ENCODE measurements at regions not wholly inside any gene's neighbourhood (a gene's known extent, or its start where the extent isn't known, plus 50 kb on each side); places are given as distances from the start of the nearest gene placed in this dataset.
A peak's percentile ranks its signal among the peaks of the same experiment; 100 is the strongest.

DNA sequence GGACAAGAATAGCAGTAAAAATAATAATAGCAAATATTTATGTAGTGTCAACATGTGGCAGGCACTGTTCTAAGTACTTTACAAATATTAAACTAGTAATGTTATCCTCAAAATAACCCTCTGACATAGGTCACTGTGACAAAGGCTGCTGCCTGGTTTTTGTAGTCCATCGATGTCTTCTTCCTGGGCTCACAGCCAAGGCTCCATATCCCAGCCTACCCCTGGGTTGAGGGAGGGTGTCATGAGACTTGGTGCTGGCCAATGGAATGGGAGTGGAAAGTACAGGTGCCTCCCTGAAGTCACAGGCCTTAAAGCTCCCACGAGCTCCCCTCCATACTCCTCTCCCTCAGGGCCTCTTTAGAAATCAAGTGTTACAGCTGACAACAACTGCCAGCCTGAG, 159.3 kb downstream of the CYRIA start:
- DNase-seq (ENCODE audit: low read depth): no peak

DNA sequence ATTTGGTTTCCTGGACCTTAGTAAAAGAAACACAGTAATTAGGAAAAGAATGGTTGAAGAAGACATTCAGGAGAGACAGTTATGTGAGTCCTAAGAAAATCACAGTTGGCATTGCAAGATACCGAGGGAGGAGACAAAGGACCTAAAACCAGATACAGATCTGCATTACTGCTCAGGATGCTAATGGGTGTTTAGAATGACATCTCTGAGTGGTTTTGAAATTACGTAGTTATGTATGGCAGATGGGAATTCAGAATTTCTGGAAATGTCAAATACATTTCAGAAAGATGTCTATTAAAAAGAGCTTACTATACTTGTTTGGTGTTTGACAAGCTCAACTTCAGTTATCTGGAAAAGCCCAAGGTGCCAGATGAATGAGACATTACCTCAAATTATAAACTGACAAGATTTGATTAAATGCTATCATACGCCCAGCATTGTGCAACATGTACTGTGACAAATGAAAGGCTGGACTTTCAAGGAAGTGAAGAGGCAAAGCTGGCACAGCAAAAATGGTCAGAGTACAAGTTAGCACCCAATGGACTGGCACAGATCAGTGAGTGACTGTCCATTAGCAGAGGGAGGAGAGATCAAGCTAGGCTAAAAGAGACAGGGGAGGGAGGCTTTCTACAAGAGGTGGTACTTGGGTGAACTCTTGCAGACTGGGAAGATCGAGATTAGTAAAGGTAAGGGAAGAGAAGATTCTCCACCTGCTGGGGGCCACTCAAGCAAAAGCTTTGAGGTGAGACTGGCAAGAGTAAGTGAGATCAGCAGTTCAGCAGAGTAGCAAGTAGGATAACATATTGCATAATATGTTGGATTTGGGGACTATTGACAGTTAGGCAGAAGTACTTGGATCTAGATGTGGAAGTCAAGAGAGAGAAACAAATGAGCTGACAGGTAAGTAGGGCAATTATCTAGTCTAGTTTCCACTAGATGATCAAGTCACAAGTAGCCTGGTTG, 168.9 kb downstream of the CYRIA start:
- no peak for DNase-seq (ENCODE audit: low read depth)

DNA sequence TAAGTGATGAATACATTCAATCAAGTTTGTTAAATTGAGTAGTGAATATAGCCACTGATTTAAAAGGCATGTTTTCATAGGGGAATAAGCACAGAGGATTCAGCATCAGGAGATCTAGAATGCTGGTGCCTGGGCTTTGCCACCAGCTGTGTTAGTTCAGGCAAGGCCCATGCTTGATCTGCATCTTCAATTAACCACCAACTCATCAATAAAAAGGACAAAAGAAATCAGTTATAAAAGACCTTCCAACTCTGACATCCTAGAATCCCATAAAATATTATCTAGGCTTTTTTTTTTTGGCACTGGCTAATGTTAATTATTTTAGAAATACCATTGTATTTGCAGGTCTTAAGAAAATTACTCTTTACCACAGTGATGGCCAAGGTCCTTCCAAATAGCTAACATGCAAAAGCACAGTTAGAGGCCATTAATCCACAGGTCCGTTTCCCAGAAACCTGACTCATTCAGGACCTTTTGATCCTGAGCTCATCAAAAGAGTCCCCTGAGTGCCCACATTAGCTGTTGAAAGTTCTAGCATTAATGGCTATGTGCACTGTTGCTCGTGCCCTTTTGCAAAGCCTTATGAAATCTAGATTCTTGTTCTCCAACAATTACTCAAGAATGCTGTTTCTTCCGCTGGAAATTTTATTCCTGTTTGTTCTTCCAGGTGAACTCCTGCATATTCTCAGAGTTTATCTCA, 170.0 kb downstream of the CYRIA start:
- DNase-seq (ENCODE audit: low read depth): no peak

DNA sequence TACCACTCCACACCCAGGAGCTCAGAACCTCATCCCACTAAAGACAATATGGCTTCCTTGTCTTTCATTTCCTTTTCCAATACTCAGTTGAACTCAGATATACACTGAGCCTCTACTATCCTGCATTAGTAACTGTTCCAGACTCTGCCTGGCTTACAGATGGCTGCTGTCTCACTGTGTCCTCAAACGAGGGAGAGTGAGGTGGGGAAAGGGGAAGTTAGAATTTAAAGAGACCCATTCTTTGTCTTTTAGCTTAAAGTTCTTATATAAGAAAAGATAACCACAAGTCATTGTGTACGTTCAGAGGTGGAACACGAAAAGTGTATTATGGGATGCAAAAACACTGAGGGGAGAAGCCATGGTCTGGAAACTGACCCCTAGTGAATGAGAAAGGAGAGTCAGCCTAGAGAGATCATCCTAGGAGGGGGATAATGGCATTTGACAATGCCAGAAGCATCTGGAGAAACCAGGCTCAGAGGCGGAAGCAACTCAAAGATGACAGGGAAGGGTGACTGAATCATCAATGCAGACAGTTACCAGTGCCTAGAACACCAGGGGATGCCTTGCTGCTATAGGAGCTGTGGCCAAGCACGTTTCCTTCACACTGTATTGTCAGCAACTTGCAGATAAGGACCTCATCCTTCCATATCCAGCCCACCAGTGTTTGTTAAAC, 170.7 kb downstream of the CYRIA start:
- no peak for DNase-seq (ENCODE audit: low read depth)

DNA sequence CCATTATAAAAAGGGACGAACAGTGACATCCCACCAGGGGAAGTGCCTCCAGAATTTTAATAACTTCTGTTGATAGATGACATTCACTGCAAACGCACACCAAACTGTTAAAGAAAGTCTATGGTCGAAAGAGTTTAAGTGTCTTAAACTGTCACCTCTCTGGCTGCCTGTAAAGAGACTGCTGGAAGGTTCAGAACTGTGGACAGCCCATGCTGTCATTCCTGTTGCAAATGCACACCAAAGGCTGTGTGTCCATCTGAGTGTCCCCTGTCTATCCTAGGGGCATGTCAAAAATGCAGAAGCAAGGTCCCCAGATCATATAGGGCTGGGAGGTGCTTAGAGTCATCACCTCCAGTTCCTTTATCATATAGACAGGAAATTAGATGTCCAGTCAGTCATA, 171.8 kb downstream of the CYRIA start:
- DNase-seq (ENCODE audit: low read depth): no peak

DNA sequence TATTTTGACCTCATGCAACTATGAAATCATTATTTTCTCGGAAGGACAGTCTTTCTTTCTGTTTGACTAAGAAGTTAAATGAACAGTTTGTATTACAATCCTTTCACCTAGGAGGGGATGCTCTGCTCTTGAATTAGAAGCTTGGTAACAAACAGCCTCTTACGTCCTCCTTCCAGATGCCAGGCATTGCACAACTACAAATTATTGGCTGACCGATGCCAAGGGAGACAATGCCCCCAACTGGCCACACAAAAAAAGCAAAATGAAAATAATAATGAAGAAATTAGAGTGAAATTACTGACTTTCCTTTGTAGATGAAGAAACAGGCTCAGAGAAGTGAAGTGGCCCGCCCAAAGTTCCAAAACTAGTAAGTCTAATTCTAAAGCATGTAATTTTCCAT, 177.9 kb downstream of the CYRIA start:
- DNase-seq (ENCODE audit: low read depth): no peak

DNA sequence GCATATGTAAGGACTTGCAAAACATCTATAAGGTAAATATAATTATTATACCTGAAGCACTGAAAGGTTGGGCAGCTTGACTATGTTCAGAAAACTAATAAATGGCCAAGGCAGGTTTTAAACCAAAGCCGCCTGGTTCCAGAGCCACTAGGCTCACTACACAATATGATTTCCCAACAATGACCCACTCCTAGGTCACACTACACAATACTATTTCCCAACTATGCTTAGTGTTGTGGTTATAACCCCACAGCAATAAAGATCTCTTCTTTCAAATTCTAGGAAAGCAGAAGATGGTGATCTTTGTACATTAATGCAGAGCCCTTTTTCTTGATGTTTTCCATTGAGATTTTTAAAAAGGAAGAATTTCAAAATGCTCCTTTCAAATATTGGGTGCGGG, 180.4 kb downstream of the CYRIA start:
- no peak for DNase-seq (ENCODE audit: low read depth)

DNA sequence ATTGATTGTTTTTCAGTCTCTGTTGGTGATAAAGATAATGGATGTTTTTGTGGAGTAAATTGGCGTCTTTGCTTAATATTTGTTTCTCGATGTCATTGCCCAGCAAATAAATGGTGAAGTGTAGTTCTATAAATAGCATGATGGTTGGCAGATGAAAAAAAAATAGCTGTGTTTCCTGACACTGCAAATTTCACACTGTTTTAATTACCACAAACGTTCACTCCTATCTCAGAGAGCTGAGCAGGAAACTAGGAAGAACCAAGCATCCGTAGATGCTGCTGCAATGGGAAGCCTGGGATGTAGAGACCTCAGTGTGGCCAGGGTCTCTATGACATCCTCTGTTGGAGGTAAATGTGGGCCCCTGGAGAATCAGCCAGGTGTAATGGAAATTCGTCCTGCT, 183.2 kb downstream of the CYRIA start:
- DNase-seq (ENCODE audit: low read depth): no peak

DNA sequence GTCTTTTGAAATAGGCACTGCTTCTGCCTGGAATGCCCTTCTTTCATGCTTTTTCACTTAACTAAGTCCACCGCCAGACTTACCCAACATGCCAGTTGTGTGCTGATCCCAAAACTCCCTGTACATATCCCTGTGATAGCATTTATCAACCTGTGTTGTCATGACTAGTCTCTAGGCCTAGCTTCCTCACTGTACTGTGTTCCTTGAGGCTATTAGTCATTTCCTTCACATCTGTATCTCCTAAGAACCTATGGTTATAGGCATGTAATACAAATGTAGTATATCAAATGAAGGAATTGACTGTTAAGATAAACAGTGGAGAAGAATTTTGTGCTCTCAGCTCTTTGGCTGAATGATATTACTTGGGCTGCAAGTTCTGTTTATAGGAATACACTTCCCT, 184.3 kb downstream of the CYRIA start:
- no peak for DNase-seq (ENCODE audit: low read depth)

DNA sequence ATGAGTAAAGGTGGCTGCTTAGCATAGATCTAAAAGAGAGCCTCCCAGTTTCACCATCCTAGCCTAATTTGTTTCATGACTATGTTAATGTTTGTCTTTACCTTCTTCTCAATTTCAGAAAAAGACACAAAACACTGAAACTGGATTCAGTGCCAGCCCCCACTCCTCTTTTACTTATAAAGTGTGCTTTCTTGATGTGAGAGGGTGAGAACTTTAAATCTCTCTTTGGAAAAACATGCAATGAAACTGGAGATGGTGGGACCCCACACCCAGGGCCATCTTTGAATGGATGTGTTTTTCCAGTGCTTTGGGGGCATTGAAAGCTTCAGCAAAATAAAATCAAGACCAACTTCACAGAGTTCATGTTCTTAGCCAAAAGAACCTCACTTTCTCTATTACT, 185.9 kb downstream of the CYRIA start:
- no peak for DNase-seq (ENCODE audit: low read depth)

DNA sequence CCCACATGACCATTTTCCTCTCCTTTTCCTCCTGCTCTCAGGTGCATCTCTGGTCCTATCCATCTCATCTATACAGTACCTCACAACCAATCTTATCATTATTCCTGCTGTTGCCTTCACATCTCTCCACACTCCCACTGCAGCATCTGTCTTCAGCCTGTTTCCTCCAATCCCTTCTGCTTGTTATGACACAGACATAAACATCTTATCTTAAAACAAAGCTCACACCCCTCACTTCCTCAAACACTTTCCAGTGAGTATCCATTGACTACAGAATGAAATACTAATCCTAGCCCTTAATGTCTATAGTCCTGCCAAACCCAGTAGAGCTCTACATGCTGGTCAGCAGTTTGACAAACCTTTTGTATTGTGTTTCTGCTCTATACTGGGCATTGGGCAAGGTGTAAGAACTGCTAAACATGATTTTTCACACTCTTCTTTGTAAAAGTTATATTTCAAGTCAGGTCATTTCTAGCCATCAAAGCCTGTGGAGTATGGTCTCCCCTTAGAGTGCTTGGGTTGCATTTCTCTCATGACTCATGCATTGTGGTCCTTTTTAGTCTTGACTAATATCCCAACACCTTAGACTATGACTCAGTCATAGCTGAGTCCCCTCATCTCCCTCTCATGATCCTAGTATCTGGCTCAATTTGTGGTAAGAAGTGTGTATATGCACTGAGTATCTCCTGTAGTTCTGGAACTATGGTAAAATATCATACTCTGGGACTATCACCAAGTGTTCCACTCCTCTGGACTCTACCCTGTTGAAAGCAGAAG, 187.0 kb downstream of the CYRIA start:
- DNase-seq (ENCODE audit: low read depth): peak; percentile 70

DNA sequence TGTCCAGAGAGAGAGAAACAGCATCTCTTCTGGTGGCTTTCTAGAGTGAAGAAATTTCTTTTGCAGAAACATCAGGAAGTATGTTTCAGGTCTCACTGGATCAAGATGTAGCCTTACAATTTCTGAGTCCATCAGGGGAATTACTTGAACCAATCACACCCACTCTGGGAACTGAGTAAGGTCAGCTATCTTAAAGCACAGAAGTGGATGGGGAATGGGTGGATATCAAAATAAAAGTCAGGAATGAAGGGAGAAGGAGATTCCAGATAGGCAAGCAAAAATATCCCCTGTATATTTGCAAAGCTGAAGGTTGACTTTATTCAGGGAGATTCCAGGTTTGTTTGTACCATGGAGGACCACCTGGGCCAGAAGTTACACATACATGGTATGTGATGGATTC, 188.0 kb downstream of the CYRIA start:
- DNase-seq (ENCODE audit: low read depth): no peak

DNA sequence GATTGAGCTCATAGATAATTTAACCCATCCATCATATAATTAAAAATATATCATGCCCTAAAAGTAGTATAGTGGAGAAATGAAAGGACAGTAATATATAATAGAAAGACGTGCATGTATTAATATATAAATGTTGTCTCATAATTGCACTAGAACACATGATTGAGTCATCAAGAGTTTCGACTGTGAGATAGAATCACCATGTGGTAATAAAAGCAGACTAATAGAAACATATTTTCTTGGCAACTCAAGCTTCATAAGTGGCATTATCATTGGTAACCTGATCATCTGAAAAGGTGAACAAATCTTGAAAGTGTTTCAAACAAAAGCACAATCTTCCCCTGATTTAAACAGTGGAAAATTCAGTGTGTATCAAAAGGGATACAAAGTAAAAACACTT, 188.8 kb downstream of the CYRIA start:
- DNase-seq (ENCODE audit: low read depth): no peak

DNA sequence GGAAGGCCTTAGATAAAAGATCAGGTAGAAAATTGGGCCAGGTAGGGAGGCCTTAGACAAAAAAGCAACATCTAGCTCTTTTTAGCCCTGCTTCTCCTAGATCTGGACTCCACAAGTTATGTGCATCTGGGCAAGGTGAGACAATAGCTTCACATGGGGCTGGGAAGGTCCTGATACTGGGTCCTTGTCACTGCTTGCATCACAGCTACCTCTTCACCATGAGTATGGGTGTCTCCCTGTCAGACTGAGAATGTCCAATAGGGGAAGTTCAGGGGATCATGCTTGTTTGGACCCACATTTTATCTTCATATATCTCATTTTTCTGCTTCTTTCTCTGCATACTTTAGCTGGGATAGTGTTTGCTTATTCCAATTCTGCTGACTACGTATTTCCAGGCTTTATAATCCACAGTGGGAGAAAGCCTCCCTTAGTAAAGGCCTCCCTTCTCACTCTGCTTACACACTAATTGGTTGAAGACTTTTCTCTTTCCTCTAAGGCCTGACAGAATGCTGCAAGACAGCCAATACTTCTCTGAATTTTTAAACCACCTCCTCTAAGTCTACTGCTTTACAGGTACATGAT, 189.6 kb downstream of the CYRIA start:
- no peak for DNase-seq (ENCODE audit: low read depth)

DNA sequence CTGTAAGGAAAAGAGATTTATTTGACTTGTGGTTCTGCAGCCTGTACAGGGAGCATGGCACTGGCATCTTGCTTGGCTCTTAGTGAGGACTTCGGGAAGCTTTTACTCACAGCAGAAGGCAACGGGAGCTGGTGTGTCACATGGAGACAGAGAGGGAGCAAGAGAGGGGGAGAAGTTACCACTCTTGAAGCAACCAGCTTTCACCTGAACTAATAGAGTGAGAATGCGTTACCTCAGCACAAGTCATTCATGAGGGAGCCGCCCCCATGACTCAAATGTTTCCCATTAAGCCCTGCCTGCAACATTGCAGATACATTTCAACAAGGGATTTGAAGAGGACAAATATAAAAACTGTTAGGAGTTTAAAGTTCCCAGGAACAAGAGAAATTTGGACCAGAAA, 190.0 kb downstream of the CYRIA start:
- no peak for DNase-seq (ENCODE audit: low read depth)

DNA sequence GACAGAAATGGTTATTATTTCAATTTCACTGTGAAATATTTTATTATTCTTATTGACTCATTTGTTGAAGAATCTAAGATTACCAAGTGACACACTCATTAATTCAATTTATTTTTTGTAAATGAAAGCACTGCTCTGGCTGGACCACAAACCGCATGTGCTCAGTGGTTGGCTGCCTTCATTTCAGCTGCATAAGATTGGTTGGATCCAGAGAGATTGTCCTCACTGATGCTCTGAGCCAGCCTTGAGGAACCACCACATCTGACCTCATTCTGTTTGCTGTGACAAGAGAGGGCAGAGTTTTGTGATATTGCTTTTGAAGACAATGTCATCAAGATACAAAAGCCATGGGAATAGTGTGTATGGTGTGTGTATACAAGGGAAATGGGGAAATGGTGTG, 192.1 kb downstream of the CYRIA start:
- DNase-seq (ENCODE audit: low read depth): no peak

DNA sequence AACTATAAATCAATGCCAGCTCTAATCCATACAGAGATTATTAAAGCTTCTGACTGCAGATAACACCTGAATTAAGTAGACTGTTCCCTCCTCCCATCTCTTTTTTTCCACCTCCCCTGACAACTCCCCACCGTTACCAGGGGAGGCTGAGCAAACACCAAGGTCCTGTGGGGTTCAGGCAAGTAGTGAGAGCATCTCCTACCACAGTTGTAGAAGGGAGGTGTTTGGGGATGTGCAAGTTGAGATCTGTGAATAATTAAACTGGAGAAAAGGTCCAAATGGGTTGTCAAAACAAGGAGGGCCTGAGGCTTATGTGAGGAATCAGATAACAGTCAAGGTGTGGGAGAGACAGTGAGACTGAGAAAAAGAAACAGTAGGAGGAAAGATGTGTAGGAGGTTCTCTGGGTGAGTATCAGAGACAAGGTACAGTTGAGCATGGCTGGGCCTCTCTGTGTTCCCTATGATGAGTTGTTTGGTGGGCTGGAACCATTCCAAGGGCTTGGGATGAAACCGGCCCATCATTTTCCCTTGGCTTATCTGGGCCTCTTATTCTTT, 194.6 kb downstream of the CYRIA start:
- DNase-seq (ENCODE audit: low read depth): no peak

DNA sequence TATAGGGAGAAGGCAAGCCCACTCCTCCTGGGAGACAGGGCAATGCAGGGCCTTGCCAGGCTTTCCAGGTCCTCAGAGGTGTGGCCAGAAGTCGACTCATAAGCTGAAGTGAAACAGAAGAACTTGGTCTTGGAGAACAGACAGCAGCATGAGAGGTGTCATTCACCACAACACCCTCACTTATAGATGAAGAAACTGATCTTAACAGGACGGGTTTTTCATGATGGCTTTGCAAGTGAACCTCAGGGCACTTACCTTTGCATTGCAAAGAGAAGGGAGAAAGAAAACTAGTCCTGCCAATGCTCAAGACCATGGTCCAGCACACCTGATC, 198.8 kb downstream of the CYRIA start:
- no peak for DNase-seq (ENCODE audit: low read depth)

DNA sequence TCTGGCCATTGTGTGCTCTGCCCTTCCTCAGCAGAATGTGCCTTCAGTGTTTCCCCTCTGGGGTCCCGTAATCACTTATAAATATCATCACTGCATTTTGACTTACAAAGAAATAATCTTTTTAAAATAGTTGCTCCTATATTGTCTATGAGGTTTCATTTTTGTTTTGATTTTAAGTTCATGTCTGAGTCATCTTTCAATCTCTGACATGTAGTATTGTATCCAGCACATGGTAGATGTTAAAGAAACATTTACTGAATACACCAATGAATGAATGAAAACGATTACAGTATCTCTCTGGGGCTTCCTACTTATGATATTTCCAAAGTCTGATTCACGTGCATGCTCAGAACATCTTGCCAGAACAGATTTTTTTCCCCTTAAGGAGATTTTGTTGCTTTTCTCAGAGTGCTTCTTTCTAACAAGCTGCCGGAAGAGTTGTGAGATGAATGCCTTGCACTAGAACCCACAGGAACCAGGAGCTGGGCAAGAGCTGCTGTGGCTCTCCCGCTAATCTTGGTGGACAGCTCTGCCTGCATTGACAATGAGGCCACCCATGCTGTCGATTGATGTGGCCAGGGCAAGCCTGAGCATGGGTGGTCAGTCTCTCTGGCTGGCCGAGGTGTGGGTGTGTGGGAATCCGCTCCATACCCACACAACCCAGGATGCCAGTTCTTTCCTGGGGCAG, 199.4 kb downstream of the CYRIA start:
- no peak for DNase-seq (ENCODE audit: low read depth)

DNA sequence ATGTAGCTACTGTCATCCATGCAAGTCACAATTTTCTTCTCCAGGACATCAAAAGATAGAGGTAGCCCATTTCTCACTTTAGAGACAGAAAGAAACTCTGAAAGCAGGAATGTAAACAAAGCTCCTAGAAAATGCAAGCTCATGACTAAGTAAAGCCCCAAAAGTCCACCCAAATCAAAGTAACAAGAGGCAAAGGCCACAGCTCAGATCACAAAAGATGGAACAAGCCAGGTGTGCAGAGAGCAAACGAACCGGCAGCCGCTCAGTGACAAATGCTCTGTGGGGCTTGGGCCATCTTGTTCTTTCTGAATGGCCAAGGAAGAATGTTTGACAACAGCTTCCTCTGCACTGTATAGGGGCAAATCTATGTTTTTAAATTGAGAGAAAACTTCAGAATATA, 201.0 kb downstream of the CYRIA start:
- DNase-seq (ENCODE audit: low read depth): no peak

DNA sequence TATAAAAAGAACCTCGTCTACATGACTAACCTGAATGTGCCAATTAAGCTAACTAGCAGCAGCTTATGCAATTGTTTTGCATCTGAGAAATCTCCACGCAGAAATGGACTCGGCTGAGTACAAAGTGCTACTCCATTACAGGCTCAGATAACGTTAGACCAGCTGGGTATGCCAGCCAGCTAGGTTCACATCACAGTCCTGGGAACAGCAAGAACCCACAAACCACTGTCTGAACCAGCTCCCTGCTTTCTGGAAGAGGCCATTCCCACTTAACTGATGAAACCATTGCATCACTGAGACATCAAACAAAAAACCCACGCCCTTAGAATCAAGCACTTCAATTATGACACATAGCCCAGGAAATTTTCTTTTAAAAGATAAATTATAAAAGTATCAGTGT, 202.7 kb downstream of the CYRIA start:
- DNase-seq (ENCODE audit: low read depth): no peak
